GM23338 (cell line): ENCODE measurements at regions not wholly inside any gene's neighbourhood (a gene's known extent, or its start where the extent isn't known, plus 50 kb on each side); places are given as distances from the start of the nearest gene placed in this dataset.

Experiments used
- ATAC-seq: fragments of 200-7000 bp; cut with Tn5 transposase; 3 replicates; pipeline ENCODE4 v1.9.1; 2020
- DNase-seq: peaks from one replicate; pipeline ENCODE4 v3.0.0-alpha.2; 2015; ENCODE audit warnings: low spot score
- H2AFZ ChIP-seq: fragments of 200-600 bp; sonication (generic); 2 replicates; pipeline ENCODE4 v1.8.0; 2016; ENCODE audit warnings: antibody characterized with exemption, mild to moderate bottlenecking, moderate library complexity
- H3F3A ChIP-seq: fragments of 200-600 bp; sonication (generic); replicated peaks from 2 replicates; pipeline ENCODE4 v1.8.0; 2017; ENCODE audit warnings: antibody characterized with exemption, mixed run types, low read depth
- H3K27ac ChIP-seq: fragments of 200-600 bp; sonication (generic); 2 replicates; pipeline ENCODE4 v1.6.1; 2016; ENCODE audit warnings: low read depth
- H3K27me3 ChIP-seq: fragments of 200-600 bp; sonication (generic); 2 replicates; pipeline ENCODE4 v1.8.0; 2016; ENCODE audit warnings: mild to moderate bottlenecking, mixed run types, moderate library complexity; ENCODE audit not compliant: insufficient read depth
- H3K36me3 ChIP-seq: fragments of 200-600 bp; sonication (generic); 2 replicates; pipeline ENCODE4 v1.8.0; 2016; ENCODE audit warnings: mild to moderate bottlenecking; ENCODE audit not compliant: insufficient read depth
- H3K4me1 ChIP-seq: fragments of 200-600 bp; sonication (generic); 2 replicates; pipeline ENCODE4 v1.8.0; 2016; ENCODE audit warnings: mild to moderate bottlenecking, moderate library complexity; ENCODE audit not compliant: insufficient read depth
- H3K4me2 ChIP-seq: fragments of 200-600 bp; sonication (generic); 2 replicates; pipeline ENCODE4 v1.7.1; 2017; ENCODE audit warnings: mixed run types
- H3K4me3 ChIP-seq: fragments of 200-600 bp; sonication (generic); 2 replicates; pipeline ENCODE4 v1.6.1; 2016; ENCODE audit warnings: mixed run types
- H3K79me2 ChIP-seq: fragments of 200-600 bp; sonication (generic); replicated peaks from 2 replicates; pipeline ENCODE4 v1.8.0; 2017; ENCODE audit warnings: mild to moderate bottlenecking; ENCODE audit not compliant: insufficient read depth
- H3K9me2 ChIP-seq: fragments of 200-600 bp; sonication (generic); 2 replicates; pipeline ENCODE4 v1.8.0; 2017; ENCODE audit not compliant: insufficient read depth
- H4K20me1 ChIP-seq: fragments of 200-600 bp; sonication (generic); replicated peaks from 2 replicates; pipeline ENCODE4 v1.8.0; 2017; ENCODE audit warnings: mild to moderate bottlenecking; ENCODE audit not compliant: insufficient read depth
- H3K27ac Mint-ChIP-seq: 2 replicates; pipeline ENCODE4 v1.8.0; 2020; ENCODE audit warnings: inconsistent platforms, mild to moderate bottlenecking, moderate library complexity, mixed read lengths
- H3K27me3 Mint-ChIP-seq: 3 replicates; pipeline ENCODE4 v1.8.0; 2022; ENCODE audit warnings: low read depth, mild to moderate bottlenecking, moderate library complexity, mixed read lengths, inconsistent platforms; ENCODE audit not compliant: insufficient read depth, poor library complexity
- H3K36me3 Mint-ChIP-seq: 3 replicates; pipeline ENCODE4 v1.8.0; 2021; ENCODE audit warnings: low read depth, mild to moderate bottlenecking, inconsistent platforms, moderate library complexity, mixed read lengths
- H3K4me1 Mint-ChIP-seq: 3 replicates; pipeline ENCODE4 v1.8.0; 2020; ENCODE audit warnings: mild to moderate bottlenecking, inconsistent platforms, mixed read lengths
- H3K4me3 Mint-ChIP-seq: 3 replicates; pipeline ENCODE4 v1.8.0; 2021; ENCODE audit warnings: moderate library complexity, mild to moderate bottlenecking, inconsistent platforms, mixed read lengths
- H3K9me3 Mint-ChIP-seq: 3 replicates; pipeline ENCODE4 v1.8.0; 2020; ENCODE audit warnings: moderate library complexity, mild to moderate bottlenecking, inconsistent platforms, mixed read lengths
- CREB1 ChIP-seq: fragments of 250-450 bp; sonication (Bioruptor Pico); IDR thresholded peaks from 2 replicates; pipeline ENCODE4 v1.5.0; 2020; ENCODE audit warnings: low read depth, mild to moderate bottlenecking, moderate library complexity
- CTCF ChIP-seq, 2 experiments: fragments of 200-600 bp in 1 of 2; sonication (generic) in 1 of 2; conservative IDR thresholded peaks; 2 replicates each; pipeline versions ENCODE4 v1.5.1 to v1.6.1; 2016 to 2017; ENCODE audit warnings: antibody characterized with exemption in 2 of 2, low read depth in 2 of 2, mild to moderate bottlenecking in 2 of 2, moderate library complexity in 1 of 2
- EZH2 ChIP-seq: fragments of 200-600 bp; sonication (generic); IDR thresholded peaks from one replicate; pipeline ENCODE4 v1.8.0; 2017; ENCODE audit warnings: antibody characterized with exemption, mild to moderate bottlenecking, low read depth; ENCODE audit not compliant: unreplicated experiment
- EZH2phosphoT487 ChIP-seq: fragments of 200-600 bp; sonication (generic); IDR thresholded peaks from one replicate; pipeline ENCODE4 v1.8.1; 2018; ENCODE audit warnings: antibody characterized with exemption; ENCODE audit not compliant: unreplicated experiment
- JUNB ChIP-seq: IDR thresholded peaks from one replicate; pipeline ENCODE4 v1.6.1; 2016; ENCODE audit warnings: antibody characterized with exemption; ENCODE audit not compliant: unreplicated experiment
- NANOG ChIP-seq: IDR thresholded peaks from 2 replicates; pipeline ENCODE4 v1.6.1; 2016; ENCODE audit warnings: antibody characterized with exemption, borderline replicate concordance
- POLR2AphosphoS5 ChIP-seq: IDR thresholded peaks from 2 replicates; pipeline ENCODE4 v1.6.1; 2016; ENCODE audit warnings: antibody characterized with exemption, low read depth
- REST ChIP-seq: IDR thresholded peaks from one replicate; pipeline ENCODE4 v1.6.1; 2018; ENCODE audit warnings: antibody characterized with exemption; ENCODE audit not compliant: unreplicated experiment
- STAT1 ChIP-seq: IDR thresholded peaks from one replicate; pipeline ENCODE4 v1.6.1; 2016; ENCODE audit warnings: antibody characterized with exemption; ENCODE audit not compliant: unreplicated experiment
- TF ChIP-seq, protein P1 (sequence below): IDR thresholded peaks from 2 replicates; pipeline ENCODE4 v1.6.1; 2016; ENCODE audit warnings: antibody characterized with exemption

DNA sequence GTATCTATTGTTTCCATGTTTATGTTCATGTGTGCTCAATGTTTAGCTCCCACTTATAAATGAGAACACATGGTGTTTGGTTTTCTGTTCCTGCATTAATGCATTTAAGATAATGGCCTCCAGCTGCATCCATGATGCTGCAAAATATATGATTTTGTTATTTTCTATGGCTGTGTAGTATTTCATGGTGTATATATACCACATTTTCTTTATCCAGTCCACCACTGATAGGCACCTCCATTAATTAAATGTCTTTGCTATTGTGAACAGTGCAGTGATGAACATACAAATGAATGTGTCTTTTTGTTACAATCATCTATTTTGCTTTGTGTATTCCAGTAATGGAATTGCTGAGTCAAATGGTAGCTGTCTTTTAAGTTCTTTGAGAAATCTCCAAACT lies 329.4 kb upstream of the MAGI2 start (continued):
- TF ChIP-seq REST (no peak), CREB1 (CRISPR knock-in tag) (no peak), POLR2AphosphoS5 (no peak), NANOG (no peak), EZH2phosphoT487 (no peak), EZH2 (no peak), CTCF (conservative IDR thresholded peaks at IDR 0.05; ENCODE audit: low read depth in 2 of 2) (no peak), STAT1 (no peak)
- TF ChIP-seq, protein P1, sequence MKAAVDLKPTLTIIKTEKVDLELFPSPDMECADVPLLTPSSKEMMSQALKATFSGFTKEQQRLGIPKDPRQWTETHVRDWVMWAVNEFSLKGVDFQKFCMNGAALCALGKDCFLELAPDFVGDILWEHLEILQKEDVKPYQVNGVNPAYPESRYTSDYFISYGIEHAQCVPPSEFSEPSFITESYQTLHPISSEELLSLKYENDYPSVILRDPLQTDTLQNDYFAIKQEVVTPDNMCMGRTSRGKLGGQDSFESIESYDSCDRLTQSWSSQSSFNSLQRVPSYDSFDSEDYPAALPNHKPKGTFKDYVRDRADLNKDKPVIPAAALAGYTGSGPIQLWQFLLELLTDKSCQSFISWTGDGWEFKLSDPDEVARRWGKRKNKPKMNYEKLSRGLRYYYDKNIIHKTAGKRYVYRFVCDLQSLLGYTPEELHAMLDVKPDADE, result no peak

DNA sequence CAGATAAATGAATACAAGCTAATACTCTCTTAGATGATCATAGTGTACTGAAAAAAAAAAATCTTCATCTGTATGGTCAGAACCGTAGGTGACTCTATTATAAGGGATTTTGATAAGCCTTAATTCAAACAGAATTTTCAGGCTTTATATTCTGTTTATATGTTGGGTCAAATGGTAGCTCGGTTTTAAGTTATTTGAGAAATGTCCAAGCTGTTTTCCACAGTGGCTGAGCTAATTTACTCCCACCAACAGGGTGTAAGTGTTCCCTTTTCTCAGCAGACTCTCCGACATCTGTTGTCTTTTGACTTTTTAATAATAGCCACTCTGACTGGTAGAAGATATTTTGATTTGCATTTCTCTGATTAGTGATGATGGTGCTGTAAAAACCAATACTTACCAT lies 328.8 kb upstream of the MAGI2 start:
- H3K4me1 ChIP-seq, result no peaks in the 10 kb centered on the region
- no peak overlapping the region for H3K27ac ChIP-seq
- H2AFZ ChIP-seq, result no peak overlapping the region
- H3K4me2 ChIP-seq, result no peak overlapping the region
- ATAC-seq, result no peak
- no peaks in the 10 kb centered on the region for H3K79me2 ChIP-seq
- H3K27me3 ChIP-seq, result no peaks in the 10 kb centered on the region
- no peak overlapping the region for H3K27ac Mint-ChIP-seq
- H3F3A ChIP-seq, result no peaks in the 10 kb centered on the region
- no peaks in the 10 kb centered on the region for H3K9me3 Mint-ChIP-seq
- DNase-seq, result no peak
- H3K9me2 ChIP-seq, result no peaks in the 10 kb centered on the region
- H3K4me1 Mint-ChIP-seq, result no peaks in the 10 kb centered on the region
- no peaks in the 10 kb centered on the region for H3K36me3 Mint-ChIP-seq
- H4K20me1 ChIP-seq, result no peaks in the 10 kb centered on the region
- H3K27me3 Mint-ChIP-seq, result no peaks in the 10 kb centered on the region
- H3K4me3 Mint-ChIP-seq, result no peak overlapping the region
- no peaks in the 10 kb centered on the region for H3K36me3 ChIP-seq
- H3K4me3 ChIP-seq, result no peak overlapping the region
- TF ChIP-seq JUNB, result no peak
